ENCODE measurements at regions not wholly inside any gene's neighbourhood (a gene's known extent, or its start where the extent isn't known, plus 50 kb on each side); places are given as distances from the start of the nearest gene placed in this dataset.

DNA sequence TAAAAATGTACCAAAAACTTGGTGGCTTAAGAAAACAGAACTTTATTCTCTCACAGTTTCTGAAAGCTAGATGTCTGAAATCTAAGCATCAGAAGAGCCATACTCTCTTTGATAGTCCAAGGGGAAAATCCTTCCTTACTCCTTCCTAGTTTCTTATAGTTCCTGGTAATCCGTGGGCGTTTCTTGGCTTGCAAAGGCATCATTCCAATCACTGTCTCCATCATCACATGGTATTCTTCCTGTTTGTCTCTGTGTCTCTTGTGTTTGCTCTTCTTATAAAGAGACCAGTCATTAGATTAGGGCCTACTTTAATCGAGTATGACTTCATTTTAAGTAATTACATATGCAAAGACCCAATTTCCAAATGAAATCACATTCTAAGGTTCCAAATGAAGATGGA is 118.9 kb upstream of the FSTL5 start:
- TF ChIP-seq, protein P1, sequence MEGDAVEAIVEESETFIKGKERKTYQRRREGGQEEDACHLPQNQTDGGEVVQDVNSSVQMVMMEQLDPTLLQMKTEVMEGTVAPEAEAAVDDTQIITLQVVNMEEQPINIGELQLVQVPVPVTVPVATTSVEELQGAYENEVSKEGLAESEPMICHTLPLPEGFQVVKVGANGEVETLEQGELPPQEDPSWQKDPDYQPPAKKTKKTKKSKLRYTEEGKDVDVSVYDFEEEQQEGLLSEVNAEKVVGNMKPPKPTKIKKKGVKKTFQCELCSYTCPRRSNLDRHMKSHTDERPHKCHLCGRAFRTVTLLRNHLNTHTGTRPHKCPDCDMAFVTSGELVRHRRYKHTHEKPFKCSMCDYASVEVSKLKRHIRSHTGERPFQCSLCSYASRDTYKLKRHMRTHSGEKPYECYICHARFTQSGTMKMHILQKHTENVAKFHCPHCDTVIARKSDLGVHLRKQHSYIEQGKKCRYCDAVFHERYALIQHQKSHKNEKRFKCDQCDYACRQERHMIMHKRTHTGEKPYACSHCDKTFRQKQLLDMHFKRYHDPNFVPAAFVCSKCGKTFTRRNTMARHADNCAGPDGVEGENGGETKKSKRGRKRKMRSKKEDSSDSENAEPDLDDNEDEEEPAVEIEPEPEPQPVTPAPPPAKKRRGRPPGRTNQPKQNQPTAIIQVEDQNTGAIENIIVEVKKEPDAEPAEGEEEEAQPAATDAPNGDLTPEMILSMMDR (IDR thresholded peaks at IDR 0.05; ENCODE audit: low read depth, low read length), result no peak
- no peak for TF ChIP-seq EZH2phosphoT487 (IDR thresholded peaks at IDR 0.05; ENCODE audit: low read depth)
